NCI-H2029 treated with DMSO at 0.1 percent for 48 hours (cell line): ENCODE measurements at regions not wholly inside any gene's neighbourhood (a gene's known extent, or its start where the extent isn't known, plus 50 kb on each side); places are given as distances from the start of the nearest gene placed in this dataset.
A peak's percentile ranks its signal among the peaks of the same experiment; 100 is the strongest.

ENCODE experiments used
- DNase-seq: peaks from one replicate; lab custom pipeline; 2025; lab: John Stamatoyannopoulos, UW

GRCh38 chr2:217193431-217194340, 333.8 kb upstream of the TNP1 start:
- DNase-seq: no peak

GRCh38 chr2:217192366-217192765, 332.5 kb upstream of the TNP1 start:
- no peak for DNase-seq

GRCh38 chr2:217189747-217190146, 329.9 kb upstream of the TNP1 start:
- DNase-seq: no peak

- DNase-seq: no peak
These were observed 329.3 kb upstream of the TNP1 start for GRCh38 chr2:217189131-217189530.

- DNase-seq: no peak
These were observed 326.9 kb upstream of the TNP1 start for GRCh38 chr2:217186668-217187159.

- no peak for DNase-seq
These were observed 326.3 kb upstream of the TNP1 start for GRCh38 chr2:217186152-217186551.

GRCh38 chr2:217185265-217185995, 325.6 kb upstream of the TNP1 start:
- no peak for DNase-seq

GRCh38 chr2:217184242-217184641, 324.4 kb upstream of the TNP1 start:
- no peak for DNase-seq

GRCh38 chr2:217183471-217183870, 323.6 kb upstream of the TNP1 start:
- DNase-seq: no peak

GRCh38 chr2:217182926-217183325, 323.1 kb upstream of the TNP1 start:
- no peak for DNase-seq

GRCh38 chr2:217181512-217181911, 321.6 kb upstream of the TNP1 start:
- no peak for DNase-seq

- DNase-seq: no peak
These were observed 320.0 kb upstream of the TNP1 start for GRCh38 chr2:217179854-217180253.

- no peak for DNase-seq
These were observed 318.5 kb upstream of the TNP1 start for GRCh38 chr2:217178341-217178740.

GRCh38 chr2:217177720-217178119, 317.9 kb upstream of the TNP1 start:
- DNase-seq: no peak

GRCh38 chr2:217171874-217172273, 312.0 kb upstream of the TNP1 start:
- no peak for DNase-seq

- no peak for DNase-seq
These were observed 308.6 kb upstream of the TNP1 start for GRCh38 chr2:217168496-217168895.

- DNase-seq: no peak
These were observed 307.7 kb upstream of the TNP1 start for GRCh38 chr2:217167531-217167930.

- DNase-seq: peak; percentile 39
These were observed 306.5 kb upstream of the TNP1 start for GRCh38 chr2:217166241-217166850.

GRCh38 chr2:217165547-217165946, 305.7 kb upstream of the TNP1 start:
- no peak for DNase-seq

GRCh38 chr2:217163987-217164386, 304.1 kb upstream of the TNP1 start:
- DNase-seq: no peak

GRCh38 chr2:217162533-217162932, 302.7 kb upstream of the TNP1 start:
- DNase-seq: peak; percentile 86
